CD1c-positive myeloid dendritic cell (primary cell): ENCODE measurements at regions not wholly inside any gene's neighbourhood (a gene's known extent, or its start where the extent isn't known, plus 50 kb on each side); places are given as distances from the start of the nearest gene placed in this dataset.
"Not testable (repeated sequence)": the region's sequence is repeated elsewhere in the genome, so short reads cannot be mapped to it uniquely, and the experiment has no call there.

Experiments used
- DNase-seq: peaks from one replicate; pipeline ENCODE4 v3.0.0-alpha.2; 2016; ENCODE audit errors: extremely low spot score

- DNase-seq: no peak
Observed at GRCh38 chr6:144395014-144395413, 109.9 kb downstream of the UTRN start.

- DNase-seq: peak; percentile 75
Observed at GRCh38 chr6:144395826-144396225, 110.7 kb downstream of the UTRN start.

- no peak for DNase-seq
Observed at GRCh38 chr6:144397141-144397540, 112.0 kb downstream of the UTRN start.

- DNase-seq: no peak
Observed at GRCh38 chr6:144400321-144400720, 115.2 kb downstream of the UTRN start.

GRCh38 chr6:144401736-144402733 is 116.9 kb downstream of the UTRN start:
- DNase-seq: no peak

- no peak for DNase-seq
Observed at GRCh38 chr6:144402750-144403149, 117.6 kb downstream of the UTRN start.

GRCh38 chr6:144405163-144405562 is 120.0 kb downstream of the UTRN start:
- no peak for DNase-seq

GRCh38 chr6:144406796-144407195 is 121.7 kb downstream of the UTRN start:
- DNase-seq: no peak

- DNase-seq: no peak
Observed at GRCh38 chr6:144408161-144408560, 123.0 kb downstream of the UTRN start.

GRCh38 chr6:144410059-144410458 is 124.9 kb downstream of the UTRN start:
- no peak for DNase-seq

- not testable (repeated sequence) for DNase-seq
Observed at GRCh38 chr6:144410574-144410973, 125.4 kb downstream of the UTRN start.

GRCh38 chr6:144411531-144412165 is 126.5 kb downstream of the UTRN start:
- DNase-seq: no peak

- no peak for DNase-seq
Observed at GRCh38 chr6:144413418-144413817, 128.3 kb downstream of the UTRN start.

- DNase-seq: no peak
Observed at GRCh38 chr6:144415014-144415413, 129.9 kb downstream of the UTRN start.

- peak; percentile 8 for DNase-seq
Observed at GRCh38 chr6:144415835-144416237, 130.7 kb downstream of the UTRN start.

GRCh38 chr6:144416244-144416643 is 131.1 kb downstream of the UTRN start:
- no peak for DNase-seq

GRCh38 chr6:144416773-144417172 is 131.6 kb downstream of the UTRN start:
- no peak for DNase-seq

- DNase-seq: no peak
Observed at GRCh38 chr6:144417681-144418080, 132.5 kb downstream of the UTRN start.

- no peak for DNase-seq
Observed at GRCh38 chr6:144418959-144419545, 133.9 kb downstream of the UTRN start.

GRCh38 chr6:144423167-144423566 is 138.0 kb downstream of the UTRN start:
- no peak for DNase-seq

GRCh38 chr6:144429753-144430152 is 144.6 kb downstream of the UTRN start:
- DNase-seq: no peak

GRCh38 chr6:144433446-144433845 is 148.3 kb downstream of the UTRN start:
- DNase-seq: not testable (repeated sequence)
